Fibroblast of skin of left quadriceps (primary cell): ENCODE measurements at regions not wholly inside any gene's neighbourhood (a gene's known extent, or its start where the extent isn't known, plus 50 kb on each side); places are given as distances from the start of the nearest gene placed in this dataset.
A peak's percentile ranks its signal among the peaks of the same experiment; 100 is the strongest.

ENCODE experiments used
- DNase-seq, 2 experiments: peaks; one replicate each; pipeline ENCODE4 v3.0.0-alpha.2; 2013; ENCODE audit warnings: low read depth in 2 of 2

GRCh38 chr3:159127021-159127392 lies 325.2 kb downstream of the MFSD1 start:
- no peak for DNase-seq

DNA sequence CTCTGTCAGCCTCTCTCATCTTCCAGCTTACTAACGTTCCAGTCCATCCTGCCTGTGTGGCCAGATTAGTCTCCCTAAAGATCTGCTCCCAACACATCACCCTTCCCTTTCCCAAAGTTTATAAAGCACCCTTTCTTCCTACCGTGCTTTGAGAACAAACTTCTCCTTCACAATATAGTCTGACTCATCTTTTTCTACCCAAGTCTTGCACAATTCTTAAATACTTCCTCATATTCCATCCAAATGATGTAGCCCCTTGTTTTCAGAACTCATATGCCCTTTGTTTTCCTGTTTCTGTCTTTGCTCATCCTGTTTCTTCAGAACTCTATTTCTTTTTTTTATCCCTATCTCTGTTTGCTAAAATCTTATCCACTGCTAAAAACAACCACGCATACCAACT lies 326.8 kb downstream of the MFSD1 start:
- DNase-seq, result peak; percentile 54 to 59

DNA sequence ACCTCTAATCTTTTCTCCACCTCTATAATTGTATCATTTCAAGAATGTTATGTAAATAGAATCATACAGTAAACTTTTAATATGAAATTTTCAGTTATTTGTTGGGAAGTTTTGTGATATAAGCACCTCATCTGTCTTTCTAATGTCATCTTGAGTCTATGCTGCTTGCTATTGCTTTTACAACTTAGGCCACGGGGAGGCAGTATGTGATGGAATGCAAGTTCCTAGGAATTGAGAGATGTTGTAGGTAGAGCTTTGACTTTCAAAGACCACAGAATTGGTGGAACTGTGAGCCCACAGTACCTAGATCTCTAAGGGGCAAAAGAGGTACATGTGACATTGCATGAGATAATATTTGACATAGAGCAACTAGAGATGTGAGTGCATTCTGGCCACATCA lies 328.3 kb downstream of the MFSD1 start:
- no peak for DNase-seq

- DNase-seq, result no peak
These were observed 329.5 kb downstream of the MFSD1 start for GRCh38 chr3:159131376-159131775.

DNA sequence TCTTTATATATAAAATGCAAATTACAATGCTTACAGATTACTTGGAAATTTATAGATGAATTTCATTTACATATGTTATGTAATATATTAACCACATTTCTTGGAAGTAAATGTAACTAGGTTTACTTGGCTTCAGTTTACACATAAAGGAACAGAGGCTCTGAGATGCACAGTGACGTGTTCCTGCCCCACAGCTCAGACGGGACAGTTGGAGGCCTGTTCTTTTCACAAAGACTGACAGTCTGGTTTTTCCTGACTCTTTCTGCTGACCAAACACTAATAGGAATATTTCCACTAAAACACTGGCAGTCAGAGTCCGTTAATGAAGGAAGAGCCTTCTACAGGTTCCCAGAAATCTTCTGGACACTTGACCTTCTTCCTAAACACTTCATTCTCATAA lies 336.1 kb downstream of the MFSD1 start:
- DNase-seq, result no peak

DNA sequence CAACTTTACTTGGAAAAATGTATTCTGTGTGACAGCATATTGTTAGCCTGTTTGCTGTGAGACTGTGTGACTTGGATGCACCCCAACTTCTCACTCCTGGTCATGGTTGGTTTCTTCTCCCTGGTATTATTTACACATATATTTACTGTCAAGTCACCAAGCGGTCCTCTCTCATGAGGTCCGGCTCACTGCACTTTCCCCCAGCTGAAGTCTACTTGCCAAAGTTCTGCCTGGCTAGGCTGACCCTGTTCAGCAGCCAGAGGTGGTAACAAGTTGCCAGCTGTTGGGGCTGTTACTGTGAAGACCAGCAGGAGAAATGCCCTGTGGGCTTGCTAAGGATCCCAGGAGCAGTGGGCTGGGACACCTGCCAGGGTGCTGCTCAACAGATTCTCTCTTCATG lies 337.5 kb downstream of the MFSD1 start:
- no peak for DNase-seq

DNA sequence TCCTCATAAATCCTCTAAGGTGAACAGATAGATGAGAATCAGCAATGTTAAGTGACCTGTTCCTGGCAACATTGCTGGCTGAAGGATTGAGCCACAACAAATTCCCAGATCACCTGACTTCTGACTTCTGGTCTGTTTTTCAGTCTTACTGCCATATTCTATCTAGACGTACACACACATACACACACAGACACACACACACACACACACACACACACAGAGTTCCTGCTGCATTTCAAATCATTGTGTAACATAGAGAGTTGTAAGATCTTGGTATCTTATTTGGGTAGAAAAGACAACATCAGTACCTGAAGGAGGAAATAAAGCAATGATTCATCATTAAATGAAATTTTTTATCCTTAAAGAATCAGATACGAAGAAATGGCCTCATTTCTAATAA lies 342.6 kb downstream of the MFSD1 start:
- no peak for DNase-seq

DNA sequence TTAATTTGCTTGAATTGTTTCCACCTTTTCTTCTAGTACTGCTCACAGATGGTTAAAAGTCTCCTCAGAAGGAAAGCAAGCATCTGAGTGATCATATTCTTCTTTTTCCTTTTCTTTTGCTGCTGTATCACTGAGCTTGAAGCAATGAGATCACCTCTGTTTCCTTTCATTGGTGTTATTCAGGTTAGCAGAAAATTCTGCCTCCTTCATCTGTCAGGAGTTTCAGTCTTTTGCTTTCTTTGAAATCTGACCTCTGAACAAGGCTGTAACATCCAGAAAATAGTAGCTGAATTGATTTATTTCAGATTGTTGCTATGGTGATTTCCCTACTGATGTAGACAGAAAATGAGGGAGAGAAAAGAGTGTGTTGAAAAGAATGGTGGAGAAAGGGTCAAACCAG lies 343.0 kb downstream of the MFSD1 start:
- DNase-seq, result no peak

- DNase-seq, result no peak
These were observed 344.5 kb downstream of the MFSD1 start for GRCh38 chr3:159146392-159146791.

DNA sequence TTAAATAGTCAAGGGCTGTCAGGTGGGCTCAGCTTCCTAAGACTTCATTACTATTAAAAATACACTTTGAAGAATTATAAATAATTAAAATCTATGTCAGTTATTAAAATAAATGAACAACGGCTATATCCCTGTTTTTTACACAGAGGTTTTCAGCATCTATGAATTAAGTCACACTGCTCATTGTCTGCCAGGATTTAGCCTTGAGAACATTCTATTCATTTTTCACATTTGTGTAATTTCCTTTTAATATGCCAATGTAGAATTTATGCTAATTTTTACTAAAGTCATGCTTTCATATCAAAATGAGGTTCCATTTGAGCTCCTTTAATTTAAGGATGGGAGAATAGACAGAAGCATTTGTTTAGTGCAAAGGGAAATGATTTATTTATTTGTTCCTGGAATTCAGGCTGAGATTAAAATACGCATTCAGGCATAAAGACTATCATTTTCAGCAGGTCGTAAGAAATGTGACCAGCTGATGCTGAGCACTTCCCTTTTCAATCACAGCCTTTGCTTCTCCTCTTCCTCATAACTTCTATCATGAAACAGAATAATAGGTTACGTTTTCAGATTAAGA lies 345.1 kb downstream of the MFSD1 start:
- no peak for DNase-seq

- no peak for DNase-seq
These were observed 346.0 kb downstream of the MFSD1 start for GRCh38 chr3:159147813-159148212.

- no peak for DNase-seq
These were observed 346.6 kb downstream of the MFSD1 start for GRCh38 chr3:159148466-159148865.

GRCh38 chr3:159149131-159149530 lies 347.3 kb downstream of the MFSD1 start:
- DNase-seq, result no peak

DNA sequence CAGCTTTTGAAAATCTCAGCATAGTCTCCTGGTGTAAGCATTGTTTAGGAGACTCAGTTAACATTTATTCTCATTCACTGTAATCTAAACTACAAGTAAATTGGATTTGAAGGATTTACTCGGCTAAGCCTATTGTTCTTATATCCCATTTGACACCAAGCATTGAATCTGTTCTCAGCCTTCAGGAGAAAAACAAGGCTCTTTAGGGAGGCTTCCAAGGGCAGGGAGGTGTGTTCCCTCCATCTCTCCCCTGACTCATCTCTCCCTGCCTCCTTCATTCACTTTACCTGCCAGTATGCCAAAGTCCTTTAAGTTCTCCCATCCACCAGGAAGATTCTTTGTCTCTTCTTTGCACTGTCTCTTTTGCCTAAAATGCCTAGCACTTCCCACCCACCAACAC lies 347.8 kb downstream of the MFSD1 start:
- no peak for DNase-seq

GRCh38 chr3:159150180-159150579 lies 348.3 kb downstream of the MFSD1 start:
- DNase-seq, result no peak

- no peak for DNase-seq
These were observed 349.3 kb downstream of the MFSD1 start for GRCh38 chr3:159151130-159151529.

- no peak for DNase-seq
These were observed 355.4 kb downstream of the MFSD1 start for GRCh38 chr3:159157275-159157674.

- DNase-seq, result no peak
These were observed 356.4 kb downstream of the MFSD1 start for GRCh38 chr3:159158213-159158612.

GRCh38 chr3:159158801-159159200 lies 356.9 kb downstream of the MFSD1 start:
- no peak for DNase-seq

GRCh38 chr3:159159546-159159945 lies 357.7 kb downstream of the MFSD1 start:
- no peak for DNase-seq

DNA sequence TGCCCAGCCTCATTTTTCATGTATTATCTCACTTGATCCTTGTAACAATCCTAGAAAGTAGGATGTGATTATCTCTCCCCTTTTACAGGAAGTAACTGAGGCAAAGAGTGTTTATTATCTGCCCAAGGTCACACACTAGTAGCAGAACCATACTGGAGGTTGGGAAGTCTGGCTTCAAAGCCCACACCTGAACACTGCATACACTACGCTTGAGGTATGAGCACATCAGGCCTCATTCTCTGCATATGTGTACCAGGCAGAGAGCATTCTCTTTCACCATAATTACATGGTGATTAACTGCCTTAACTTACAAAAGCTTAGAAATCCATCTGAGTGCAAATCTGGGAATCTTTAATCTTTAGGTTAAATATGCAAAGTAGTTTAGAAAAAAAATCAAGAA lies 361.8 kb downstream of the MFSD1 start:
- no peak for DNase-seq

DNA sequence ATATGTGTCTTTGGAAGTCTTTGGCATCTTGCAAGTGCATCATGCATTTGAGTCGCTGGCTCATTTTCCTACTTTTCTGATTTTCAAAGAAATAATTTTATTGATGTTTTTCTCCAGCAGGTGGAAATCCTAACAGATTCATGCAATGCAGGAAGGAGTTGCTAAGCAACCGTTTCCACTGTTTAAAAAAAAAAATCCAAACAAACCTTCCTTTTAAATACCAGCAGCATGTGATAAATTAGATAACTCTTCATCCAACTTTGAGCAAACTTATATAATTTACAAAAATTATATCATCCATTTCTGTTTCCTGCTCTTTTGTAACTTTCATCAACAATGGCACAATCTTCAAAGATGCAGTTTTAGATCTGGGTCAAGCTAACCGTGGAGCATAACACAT lies 364.1 kb downstream of the MFSD1 start:
- no peak for DNase-seq

GRCh38 chr3:159166899-159167586 lies 365.2 kb downstream of the MFSD1 start:
- no peak for DNase-seq

- no peak for DNase-seq
These were observed 366.9 kb downstream of the MFSD1 start for GRCh38 chr3:159168788-159169187.
